PC-3 (cell line): ENCODE measurements at regions not wholly inside any gene's neighbourhood (a gene's known extent, or its start where the extent isn't known, plus 50 kb on each side); places are given as distances from the start of the nearest gene placed in this dataset.
"Not testable (repeated sequence)": the region's sequence is repeated elsewhere in the genome, so short reads cannot be mapped to it uniquely, and the experiment has no call there.

Source experiments
- ATAC-seq: fragments of 200-7000 bp; cut with Tn5 transposase; 2 replicates; pipeline ENCODE4 v1.9.1; 2020; ENCODE audit warnings: mild to moderate bottlenecking, moderate library complexity
- BruUV-seq: library from RNA; stranded (reverse); fragments of 400-500 nt; replicated peaks from 2 replicates; lab custom pipeline; 2021; lab: Mats Ljungman, UMichigan
- CTCF ChIA-PET: fragments of 300-600 bp; sonication (Branson Sonifier 250); formaldehyde crosslinking; loops from one replicate; lab custom pipeline; 2022; ENCODE audit warnings: antibody characterized with exemption; lab: Charles Lee
- POLR2A ChIA-PET: fragments of 300-600 bp; sonication (Branson Sonifier 250); formaldehyde crosslinking; loops from one replicate; lab custom pipeline; 2022; ENCODE audit warnings: antibody characterized with exemption; ENCODE audit not compliant: unreplicated experiment; lab: Charles Lee
- DNase-seq: peaks from one replicate; pipeline ENCODE4 v3.0.0-alpha.2; 2015
- H2AFZ ChIP-seq: fragments of 300-600 bp; sonication (generic); 2 replicates; pipeline ENCODE4 v1.6.0; 2016; ENCODE audit warnings: antibody characterized with exemption, low read length
- H3F3A ChIP-seq: fragments of 300-600 bp; sonication (generic); one replicate; pipeline ENCODE4 v1.6.0; 2017; ENCODE audit warnings: antibody characterized with exemption, low read length, control low read depth, mild to moderate bottlenecking; ENCODE audit not compliant: unreplicated experiment
- H3K27ac ChIP-seq: fragments of 300-600 bp; sonication (generic); 2 replicates; pipeline ENCODE4 v1.5.1; 2016; ENCODE audit warnings: mild to moderate bottlenecking, low read length
- H3K27me3 ChIP-seq: fragments of 300-600 bp; sonication (generic); 2 replicates; pipeline ENCODE4 v1.6.1; 2016; ENCODE audit warnings: low read length, mixed read lengths
- H3K36me3 ChIP-seq: fragments of 300-600 bp; sonication (generic); 2 replicates; pipeline ENCODE4 v1.6.1; 2016; ENCODE audit warnings: low read depth, mixed run types, low read length, mixed read lengths
- H3K4me1 ChIP-seq: fragments of 300-600 bp; sonication (generic); 2 replicates; pipeline ENCODE4 v1.5.1; 2016; ENCODE audit warnings: low read length; ENCODE audit not compliant: insufficient read depth
- H3K4me2 ChIP-seq: fragments of 300-600 bp; sonication (generic); 2 replicates; pipeline ENCODE4 v1.6.0; 2016; ENCODE audit warnings: low read length
- H3K4me3 ChIP-seq: fragments of 300-600 bp; sonication (generic); 2 replicates; pipeline ENCODE4 v1.5.1; 2016; ENCODE audit warnings: mild to moderate bottlenecking, low read length, mixed read lengths
- H3K79me2 ChIP-seq: fragments of 300-600 bp; sonication (generic); 2 replicates; pipeline ENCODE4 v1.6.1; 2017; ENCODE audit warnings: low read length, mixed read lengths
- H3K9ac ChIP-seq: fragments of 300-600 bp; sonication (generic); 2 replicates; pipeline ENCODE4 v1.6.0; 2016; ENCODE audit warnings: mild to moderate bottlenecking, low read length
- H3K9me2 ChIP-seq: fragments of 300-600 bp; sonication (generic); replicated peaks from 2 replicates; pipeline ENCODE4 v1.6.1; 2016; ENCODE audit warnings: mixed run types, low read length, mixed read lengths
- H3K9me3 ChIP-seq: fragments of 300-600 bp; sonication (generic); 2 replicates; pipeline ENCODE4 v1.6.1; 2016; ENCODE audit warnings: low read length, mixed read lengths
- H4K20me1 ChIP-seq: fragments of 300-600 bp; sonication (generic); 2 replicates; pipeline ENCODE4 v1.6.1; 2016; ENCODE audit warnings: low read length, mixed read lengths
- EZH2 ChIP-seq: fragments of 300-600 bp; sonication (generic); IDR thresholded peaks from one replicate; pipeline ENCODE4 v1.6.1; 2017; ENCODE audit warnings: antibody characterized with exemption, mild to moderate bottlenecking, low read length; ENCODE audit not compliant: unreplicated experiment
- EZH2phosphoT487 ChIP-seq: fragments of 300-600 bp; sonication (generic); IDR thresholded peaks from 2 replicates; pipeline ENCODE4 v1.6.1; 2018; ENCODE audit warnings: mild to moderate bottlenecking, antibody characterized with exemption, low read length, borderline replicate concordance
- intact Hi-C: fragments of 100-400 bp; cut with micrococcal nuclease; formaldehyde crosslinking; loops from 2 replicates; pipeline ENCODE4 v1.9.0; 2023
- TF ChIP-seq, protein P1 (sequence below): fragments of 300-600 bp; sonication (generic); conservative IDR thresholded peaks from 2 replicates; pipeline ENCODE4 v1.5.1; 2017; ENCODE audit warnings: antibody characterized with exemption, low read depth, mild to moderate bottlenecking, low read length

DNA sequence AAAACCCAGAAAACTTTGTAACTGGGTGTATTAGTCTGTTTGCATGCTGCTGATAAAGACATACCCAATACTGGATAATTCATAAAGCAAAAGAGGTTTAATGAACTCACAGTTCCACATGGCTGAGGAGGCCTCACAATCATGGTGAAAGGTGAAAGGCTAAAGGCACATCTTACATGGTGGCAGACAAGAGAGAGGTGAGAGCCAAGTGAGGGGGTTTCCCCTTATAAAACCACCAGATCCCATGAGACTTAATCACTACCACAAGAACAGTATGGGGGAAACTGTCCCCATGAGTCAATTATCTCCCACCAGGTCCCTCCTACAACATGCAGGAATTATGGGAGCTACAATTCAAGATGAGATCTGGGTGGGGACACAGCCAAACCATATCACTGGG is 68.9 kb upstream of the TNKS2 start:
- H3K9ac ChIP-seq, intact Hi-C loops, CTCF ChIA-PET, H2AFZ ChIP-seq, POLR2A ChIA-PET, H3K4me1 ChIP-seq, H3K27me3 ChIP-seq, H3K79me2 ChIP-seq, H3K36me3 ChIP-seq, H3K4me2 ChIP-seq, H3K9me2 ChIP-seq, BruUV-seq, DNase-seq, H3K27ac ChIP-seq, H4K20me1 ChIP-seq, H3F3A ChIP-seq, ATAC-seq, H3K9me3 ChIP-seq, H3K4me3 ChIP-seq: not testable (repeated sequence)

DNA sequence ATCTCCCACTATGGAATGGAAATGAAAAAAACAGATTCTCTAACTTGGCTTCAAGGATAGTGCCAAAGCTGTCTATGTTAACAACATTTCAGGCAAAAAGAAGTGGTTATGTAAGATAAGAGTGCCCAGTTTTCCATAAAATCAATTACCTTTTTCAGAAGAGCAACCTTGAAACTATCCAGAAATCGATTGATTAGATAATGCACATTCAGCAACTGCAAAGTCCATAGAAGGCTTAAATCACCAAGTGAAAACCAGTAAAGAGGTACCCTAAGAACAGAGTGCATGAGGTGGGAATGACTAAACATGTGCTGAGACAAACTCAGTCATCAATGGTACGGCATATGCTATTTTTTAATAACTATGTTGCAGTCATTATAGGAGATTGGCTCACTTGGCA is 71.9 kb upstream of the TNKS2 start:
- Histone ChIP-seq H3K27me3 (no peaks in the 10 kb centered on the region; the same call in 1 of the 2 replicates), H3K79me2 (no peaks in the 10 kb centered on the region), H3K4me1 (no peaks in the 10 kb centered on the region), H3F3A (no peaks in the 10 kb centered on the region), H3K9ac (no peak overlapping the region), H2AFZ (no peak overlapping the region), H3K9me2 (no peaks in the 10 kb centered on the region), H3K9me3 (no peaks in the 10 kb centered on the region), H3K27ac (no peak overlapping the region), H3K4me2 (no peak overlapping the region), H3K36me3 (no peaks in the 10 kb centered on the region), H3K4me3 (no peak overlapping the region), H4K20me1 (no peaks in the 10 kb centered on the region)
- ChIA-PET CTCF (no interaction called here), POLR2A (no interaction called here)
- no TSS peak for BruUV-seq
- ATAC-seq (no peak), DNase-seq (no peak)
- intact Hi-C loops = no loop called here
- TF ChIP-seq EZH2phosphoT487 (no peak), EZH2 (no peak)
- TF ChIP-seq, protein P1, sequence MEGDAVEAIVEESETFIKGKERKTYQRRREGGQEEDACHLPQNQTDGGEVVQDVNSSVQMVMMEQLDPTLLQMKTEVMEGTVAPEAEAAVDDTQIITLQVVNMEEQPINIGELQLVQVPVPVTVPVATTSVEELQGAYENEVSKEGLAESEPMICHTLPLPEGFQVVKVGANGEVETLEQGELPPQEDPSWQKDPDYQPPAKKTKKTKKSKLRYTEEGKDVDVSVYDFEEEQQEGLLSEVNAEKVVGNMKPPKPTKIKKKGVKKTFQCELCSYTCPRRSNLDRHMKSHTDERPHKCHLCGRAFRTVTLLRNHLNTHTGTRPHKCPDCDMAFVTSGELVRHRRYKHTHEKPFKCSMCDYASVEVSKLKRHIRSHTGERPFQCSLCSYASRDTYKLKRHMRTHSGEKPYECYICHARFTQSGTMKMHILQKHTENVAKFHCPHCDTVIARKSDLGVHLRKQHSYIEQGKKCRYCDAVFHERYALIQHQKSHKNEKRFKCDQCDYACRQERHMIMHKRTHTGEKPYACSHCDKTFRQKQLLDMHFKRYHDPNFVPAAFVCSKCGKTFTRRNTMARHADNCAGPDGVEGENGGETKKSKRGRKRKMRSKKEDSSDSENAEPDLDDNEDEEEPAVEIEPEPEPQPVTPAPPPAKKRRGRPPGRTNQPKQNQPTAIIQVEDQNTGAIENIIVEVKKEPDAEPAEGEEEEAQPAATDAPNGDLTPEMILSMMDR = no peak

DNA sequence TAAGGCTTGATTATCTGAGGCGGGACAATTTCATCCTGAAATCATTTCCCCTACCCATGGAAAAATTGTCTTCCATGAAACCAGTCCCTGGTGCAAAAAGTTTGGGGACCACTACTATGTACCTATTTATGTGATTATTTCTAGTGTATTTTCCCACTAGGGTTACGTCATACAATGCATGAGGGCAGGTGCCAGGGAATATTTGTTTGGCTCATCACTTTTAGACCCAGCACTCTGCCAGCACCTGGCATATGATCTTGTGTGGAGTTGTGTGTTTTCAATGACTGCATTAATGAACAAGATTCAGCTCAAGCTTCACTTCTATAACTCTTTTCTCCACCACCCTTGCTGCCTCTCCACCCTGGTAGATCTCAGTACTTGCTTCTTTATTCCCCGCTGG is 73.3 kb upstream of the TNKS2 start:
- Histone ChIP-seq H3K4me2 (no peak overlapping the region), H3K9me3 (no peaks in the 10 kb centered on the region), H3F3A (no peaks in the 10 kb centered on the region), H3K4me3 (no peak overlapping the region), H3K27ac (no peak overlapping the region), H3K4me1 (no peaks in the 10 kb centered on the region), H3K9me2 (no peaks in the 10 kb centered on the region), H3K79me2 (no peaks in the 10 kb centered on the region), H3K27me3 (no peaks in the 10 kb centered on the region; the same call in 1 of the 2 replicates), H3K36me3 (no peaks in the 10 kb centered on the region), H3K9ac (no peak overlapping the region), H4K20me1 (no peaks in the 10 kb centered on the region), H2AFZ (no peak overlapping the region)
- ChIA-PET CTCF (no interaction called here), POLR2A (no interaction called here)
- DNase-seq = no peak
- intact Hi-C loops = no loop called here
- TF ChIP-seq EZH2 (no peak), EZH2phosphoT487 (no peak)
- TF ChIP-seq, protein P1 = no peak
- no peak for ATAC-seq
- BruUV-seq = no TSS peak
